Frontal cortex (tissue), 3 donors: ENCODE measurements at regions not wholly inside any gene's neighbourhood (a gene's known extent, or its start where the extent isn't known, plus 50 kb on each side); places are given as distances from the start of the nearest gene placed in this dataset.
"Not testable (repeated sequence)": the region's sequence is repeated elsewhere in the genome, so short reads cannot be mapped to it uniquely, and the experiment has no call there.

Source experiments
- DNase-seq, 2 donors: peaks; one replicate each; pipeline ENCODE4 v3.0.0; 2012; ENCODE audit warnings: low spot score in 2 of 2
- FAIRE-seq: peaks from 2 replicates; lab custom pipeline; 2012; peaks lifted over from hg19 to GRCh38; lab: Jason Lieb, UNC
- donor health status: control.
- donor health status: control.
- donor health status: control.

- FAIRE-seq: no peak
- DNase-seq: no peak
Observed at GRCh38 chr4:29680644-29681043, 1039.5 kb upstream of the PCDH7 start.

DNA sequence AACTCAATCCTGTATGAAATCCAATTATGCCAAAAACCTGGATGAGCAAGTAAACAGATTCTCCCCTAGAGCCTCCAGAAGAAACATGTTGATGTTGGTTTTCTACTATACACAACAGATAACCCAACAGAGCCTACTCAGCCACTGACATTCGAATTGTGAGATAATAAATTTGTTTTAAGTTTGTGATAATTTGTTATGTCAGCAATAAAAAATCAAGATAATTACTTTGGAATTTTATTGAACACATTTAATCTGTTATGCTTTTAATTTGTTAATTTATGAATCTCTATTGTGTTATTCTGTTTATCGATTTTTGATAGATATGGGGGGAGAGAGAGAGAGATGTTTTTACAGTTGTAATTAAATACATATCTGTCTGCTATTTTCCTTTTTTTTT is 1016.1 kb upstream of the PCDH7 start:
- DNase-seq: no peak
- FAIRE-seq: no peak

DNA sequence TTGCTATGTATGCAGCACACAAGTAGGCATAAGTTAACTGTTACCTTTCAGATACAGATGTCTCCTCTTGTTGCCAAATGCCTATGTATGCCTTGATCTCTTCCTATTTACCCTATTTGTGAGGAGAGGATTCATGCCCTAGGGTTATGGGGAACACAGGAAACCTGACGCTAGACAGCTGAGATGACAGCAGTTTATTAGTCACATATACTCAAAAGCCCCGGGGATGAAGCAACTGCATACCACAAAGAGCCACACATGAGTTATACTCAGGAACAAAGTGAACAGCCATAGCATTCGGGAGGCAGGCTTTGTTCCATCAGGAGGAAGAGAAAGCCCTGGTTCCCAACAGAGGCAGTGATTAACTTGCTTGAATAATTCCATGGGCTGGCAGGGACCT is 1011.7 kb upstream of the PCDH7 start:
- DNase-seq: no peak
- no peak for FAIRE-seq

GRCh38 chr4:29710519-29710918 is 1009.6 kb upstream of the PCDH7 start:
- no peak for DNase-seq
- FAIRE-seq: no peak

GRCh38 chr4:29711226-29711625 is 1008.9 kb upstream of the PCDH7 start:
- DNase-seq: no peak
- FAIRE-seq: no peak

DNA sequence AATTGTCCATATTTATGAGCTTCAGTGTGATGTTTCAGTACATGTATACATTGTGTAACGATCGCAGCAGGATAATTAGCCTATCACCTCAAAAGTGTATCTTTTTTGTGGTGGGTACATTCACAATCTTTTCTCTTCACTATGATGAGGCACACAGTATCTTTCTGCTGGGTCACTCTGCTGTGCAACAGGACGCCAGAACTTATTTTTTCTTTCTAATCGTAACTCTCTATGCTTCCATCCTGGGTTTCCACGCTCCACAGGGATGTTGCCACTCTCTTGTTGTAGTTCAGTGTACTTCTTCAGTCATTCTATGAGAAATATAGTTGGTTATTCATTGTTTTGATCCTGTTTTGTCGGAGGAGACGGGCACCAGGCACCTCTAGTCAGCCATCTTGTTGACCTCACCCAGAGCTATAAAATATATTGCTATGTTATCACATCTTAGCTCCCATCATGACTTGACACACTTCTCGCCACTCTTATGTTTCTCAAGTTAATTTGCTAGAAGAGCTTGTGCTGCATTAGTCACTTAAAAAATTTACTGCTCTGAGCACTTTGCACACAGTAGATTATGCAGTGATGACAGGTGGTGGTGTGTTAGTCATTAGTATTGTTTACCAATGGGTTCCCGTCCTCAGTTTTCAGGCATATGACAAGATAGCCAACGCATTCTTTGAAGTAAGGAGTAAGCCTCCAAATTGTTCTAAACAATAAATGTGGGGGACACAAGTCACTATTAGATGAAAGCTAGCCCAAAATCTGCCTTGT is 1002.7 kb upstream of the PCDH7 start:
- FAIRE-seq (no peak), DNase-seq (no peak)

DNA sequence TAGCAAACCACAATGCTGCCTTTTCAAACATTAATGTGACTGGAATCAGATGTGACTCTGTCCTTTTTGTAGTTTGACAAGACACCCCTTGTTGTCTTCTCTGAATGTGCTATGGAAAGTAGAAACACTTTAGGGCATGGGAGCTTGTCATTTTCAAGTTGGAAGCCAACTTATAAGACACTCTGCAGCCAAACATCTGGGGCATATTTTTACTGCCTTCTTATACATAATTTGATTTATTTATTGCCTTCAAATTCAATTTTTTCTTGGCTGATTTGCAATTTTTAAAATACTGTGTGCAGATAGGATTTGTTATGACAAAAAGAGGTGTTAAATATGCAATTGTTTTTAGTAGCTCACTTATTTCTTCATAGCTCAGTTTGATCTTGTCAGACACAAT is 1002.0 kb upstream of the PCDH7 start:
- DNase-seq (no peak), FAIRE-seq (no peak)

GRCh38 chr4:29722253-29722652 is 997.9 kb upstream of the PCDH7 start:
- DNase-seq: no peak
- no peak for FAIRE-seq

- FAIRE-seq (no peak), DNase-seq (no peak)
Observed at GRCh38 chr4:29726938-29727337, 993.2 kb upstream of the PCDH7 start.

GRCh38 chr4:29734343-29735213 is 985.6 kb upstream of the PCDH7 start:
- DNase-seq (no peak), FAIRE-seq (no peak)

- no peak for FAIRE-seq
- no peak for DNase-seq
Observed at GRCh38 chr4:29756966-29757365, 963.2 kb upstream of the PCDH7 start.

- no peak for FAIRE-seq
Observed at GRCh38 chr4:29762151-29762550, 958.0 kb upstream of the PCDH7 start.

GRCh38 chr4:29770627-29771026 is 949.5 kb upstream of the PCDH7 start:
- no peak for FAIRE-seq
- no peak for DNase-seq

More at GRCh38 chr4:29762151-29762550, 958.0 kb upstream of the PCDH7 start:
- no peak for DNase-seq

- not testable (repeated sequence) for DNase-seq, FAIRE-seq
Observed at GRCh38 chr4:29788123-29788522, 932.0 kb upstream of the PCDH7 start.

DNA sequence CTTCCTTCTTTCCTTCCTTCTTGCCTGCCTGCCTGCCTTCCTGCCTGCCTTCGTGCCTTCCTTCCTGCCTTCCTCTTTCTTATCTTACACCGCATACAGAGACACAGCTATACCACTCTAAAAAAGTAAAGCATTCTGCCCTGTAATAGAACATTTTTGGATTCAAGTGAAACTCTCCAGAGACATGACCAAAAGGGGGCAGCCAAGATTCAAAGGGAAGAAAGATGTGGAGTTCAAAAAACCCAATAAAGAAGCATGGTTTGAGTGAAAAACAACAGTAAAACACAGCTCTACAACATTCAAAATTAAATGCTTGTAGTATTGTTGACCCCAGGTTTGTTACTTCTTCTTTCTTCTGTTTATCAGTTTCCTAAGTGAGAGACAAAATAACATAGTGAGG is 914.9 kb upstream of the PCDH7 start:
- no peak for DNase-seq

DNA sequence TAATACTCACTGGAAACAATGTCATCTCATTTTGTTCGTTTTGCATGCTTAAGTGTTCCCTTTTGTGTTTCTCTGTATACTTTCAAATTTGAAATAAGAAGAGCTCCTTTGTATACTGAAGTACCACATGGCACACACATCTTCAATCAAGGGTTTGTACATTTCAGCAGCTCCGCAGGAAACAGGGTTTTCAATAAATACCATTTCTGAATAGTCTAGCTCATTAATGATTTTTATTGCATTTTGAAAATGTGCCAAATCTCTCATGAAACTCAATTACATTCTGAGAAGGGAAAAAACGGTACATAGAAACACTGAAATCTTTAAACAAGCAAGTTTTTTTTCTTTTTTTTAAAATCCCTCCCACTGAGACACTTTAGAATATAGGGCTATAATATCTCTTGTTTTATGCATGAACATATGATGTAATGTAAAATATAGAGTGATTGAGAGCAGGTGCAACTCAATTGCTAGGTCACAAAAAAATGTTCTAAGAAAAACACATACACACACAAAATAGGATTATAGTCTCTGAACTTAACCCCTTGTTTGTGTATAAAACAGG is 914.2 kb upstream of the PCDH7 start:
- FAIRE-seq (no peak), DNase-seq (no peak)

More for the DNA sequence above, 914.9 kb upstream of the PCDH7 start:
- FAIRE-seq: no peak

- FAIRE-seq (no peak), DNase-seq (no peak)
Observed at GRCh38 chr4:29817961-29818360, 902.2 kb upstream of the PCDH7 start.

DNA sequence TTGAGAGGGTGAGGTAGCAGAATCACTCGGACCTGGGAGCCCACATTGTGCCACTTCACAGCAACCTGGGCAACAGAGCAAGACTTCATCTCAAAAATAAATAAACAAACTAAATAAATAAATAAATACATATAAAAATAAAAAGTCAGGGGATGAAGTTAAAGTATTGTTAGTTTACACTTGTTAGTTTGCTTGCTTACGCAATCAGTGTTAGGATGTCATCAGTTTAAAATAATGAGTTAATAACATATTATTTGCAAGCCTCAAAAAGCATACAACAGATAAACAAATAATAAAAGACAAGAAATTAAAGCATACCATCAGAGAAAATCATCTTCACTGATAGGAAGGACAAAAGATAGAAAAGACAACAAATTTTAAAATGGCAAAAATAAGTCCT is 891.1 kb upstream of the PCDH7 start:
- FAIRE-seq: no peak
- DNase-seq: no peak

- no peak for DNase-seq
Observed at GRCh38 chr4:29852537-29852936, 867.6 kb upstream of the PCDH7 start.

DNA sequence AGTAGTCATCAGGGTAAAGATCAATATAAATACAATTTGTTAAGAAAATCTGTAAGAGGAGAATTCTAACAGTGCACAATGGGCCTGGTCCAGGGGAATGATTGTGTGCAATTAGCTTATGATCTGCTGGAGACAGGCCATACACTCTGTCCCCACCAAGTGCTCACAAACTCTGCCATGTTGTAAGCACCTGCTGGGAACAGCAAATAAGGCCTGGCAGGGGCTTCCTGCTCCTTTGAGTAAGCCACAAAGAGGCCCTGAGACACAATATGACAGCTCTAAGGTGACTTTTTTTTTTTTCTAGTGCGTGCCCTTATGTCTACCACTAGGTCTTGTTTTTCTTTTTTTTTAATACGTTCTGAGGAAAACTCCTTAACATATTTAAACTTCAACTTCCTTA is 866.3 kb upstream of the PCDH7 start:
- DNase-seq (no peak), FAIRE-seq (no peak)

More at GRCh38 chr4:29852537-29852936, 867.6 kb upstream of the PCDH7 start:
- no peak for FAIRE-seq

DNA sequence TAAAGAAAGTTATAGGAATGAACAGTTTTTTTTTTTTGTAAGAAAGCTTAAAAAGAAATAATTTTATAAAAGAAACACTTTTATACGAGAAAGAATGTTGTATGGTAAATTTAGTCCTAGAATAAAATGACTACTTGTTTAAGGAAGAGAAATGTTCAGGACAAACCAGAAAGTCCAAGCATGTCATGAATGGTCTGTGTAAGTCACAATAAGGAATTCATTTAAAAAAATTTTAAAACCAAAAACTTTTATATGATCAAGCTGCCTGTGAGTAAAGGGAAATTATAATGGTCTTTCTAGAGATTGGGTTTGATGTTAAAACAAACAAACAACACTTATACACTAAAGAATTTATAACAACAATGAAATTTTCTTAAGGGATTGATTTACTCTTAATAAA is 858.9 kb upstream of the PCDH7 start:
- no peak for DNase-seq
- peak; percentile 67 for FAIRE-seq
